Sigmoid colon (tissue), 6 donors: ENCODE measurements at regions not wholly inside any gene's neighbourhood (a gene's known extent, or its start where the extent isn't known, plus 50 kb on each side); places are given as distances from the start of the nearest gene placed in this dataset.

Experiments
- DNase-seq: peaks from one replicate; pipeline ENCODE4 v3.0.0-alpha.2; 2019
- H3K27ac ChIP-seq, 4 donors: fragments of 200-600 bp; sonication (generic); one replicate each; pipeline ENCODE4 v1.5.1; 2016 to 2019; ENCODE audit warnings: mild to moderate bottlenecking in 1 of 4
- H3K27me3 ChIP-seq, 3 donors: fragments of 200-600 bp; sonication (generic); one replicate each; pipeline ENCODE4 v1.5.1; 2019; ENCODE audit warnings: mild to moderate bottlenecking in 1 of 3
- H3K36me3 ChIP-seq, 4 donors: fragments of 200-600 bp; sonication (generic); one replicate each; pipeline ENCODE4 v1.5.1; 2016 to 2019
- H3K4me1 ChIP-seq, 4 donors: fragments of 200-600 bp; sonication (generic); one replicate each; pipeline ENCODE4 v1.5.1; 2017 to 2019
- H3K4me3 ChIP-seq, 4 donors: fragments of 200-600 bp; sonication (generic); one replicate each; pipeline ENCODE4 v1.5.1; 2017 to 2019; ENCODE audit warnings: mild to moderate bottlenecking in 2 of 4, moderate library complexity in 1 of 4
- H3K9me3 ChIP-seq, 4 donors: fragments of 200-600 bp in 3 of 4; sonication (generic) in 3 of 4; one replicate each; pipeline versions ENCODE4 v1.5.1 to v1.6.1; 2013 to 2019
- CTCF ChIP-seq, 4 experiments: fragments of 450-650 bp in 3 of 4; fragments of 200-600 bp in 1 of 4; IDR thresholded peaks; one replicate each; pipeline ENCODE4 v1.5.1; 2016 to 2019; ENCODE audit warnings: antibody characterized with exemption in 4 of 4, mild to moderate bottlenecking in 3 of 4, moderate library complexity in 2 of 4
- EP300 ChIP-seq, 4 donors: sonication (generic); formaldehyde crosslinking; IDR thresholded peaks; one replicate each; pipeline ENCODE4 v1.6.1; 2017; ENCODE audit warnings: antibody characterized with exemption in 4 of 4
- POLR2A ChIP-seq, 2 donors: fragments of 450-650 bp; IDR thresholded peaks; one replicate each; pipeline ENCODE4 v1.6.1; 2016; ENCODE audit warnings: antibody characterized with exemption in 2 of 2, mild to moderate bottlenecking in 2 of 2, moderate library complexity in 2 of 2
- POLR2AphosphoS5 ChIP-seq, 4 donors: sonication (generic); formaldehyde crosslinking; IDR thresholded peaks; one replicate each; pipeline ENCODE4 v1.6.1; 2017; ENCODE audit warnings: antibody characterized with exemption in 4 of 4
- WGBS, 2 donors: extraction: QIAGEN DNeasy Blood & Tissue Kit; methylation state at CpG; one replicate each; pipeline ENCODE4 v1.1.7; 2013; 5-methylcytosine and 5-hydroxymethylcytosine counted together
- intact Hi-C: fragments of 100-400 bp; cut with DNase I; formaldehyde crosslinking; loops from one replicate; pipeline ENCODE4 v1.15.1; 2023
- donor health status: healthy with polysubstance abuse.
- donor health status: healthy.

GRCh38 chr11:92657226-92657625, 312.2 kb upstream of the MTNR1B start:
- Histone ChIP-seq H3K36me3 (no peaks in the 10 kb centered on the region), H3K27ac (no peak overlapping the region), H3K9me3 (no peaks in the 10 kb centered on the region), H3K4me3 (no peak overlapping the region), H3K27me3 (no peaks in the 10 kb centered on the region), H3K4me1 (no peaks in the 10 kb centered on the region)
- no peak for DNase-seq
- no peak for TF ChIP-seq CTCF (IDR thresholded peaks at IDR 0.05)
- no peak for TF ChIP-seq EP300 (IDR thresholded peaks at IDR 0.05)
- no peak for TF ChIP-seq POLR2A (IDR thresholded peaks at IDR 0.05)
- no peak for TF ChIP-seq POLR2AphosphoS5 (IDR thresholded peaks at IDR 0.05)
- intact Hi-C loops = no loop called here
- 53 to 54% methylated on average over 2 of the region's 2 CpGs for WGBS, 2 donors

- no peaks in the 10 kb centered on the region for H3K4me1 ChIP-seq
- no peak overlapping the region for H3K27ac ChIP-seq
- no peaks in the 10 kb centered on the region for H3K36me3 ChIP-seq
- intact Hi-C loops = no loop called here
- H3K27me3 ChIP-seq = no peaks in the 10 kb centered on the region
- no peaks in the 10 kb centered on the region for H3K9me3 ChIP-seq
- TF ChIP-seq CTCF (IDR thresholded peaks at IDR 0.05) (no peak), POLR2AphosphoS5 (IDR thresholded peaks at IDR 0.05) (no peak), POLR2A (IDR thresholded peaks at IDR 0.05) (no peak), EP300 (IDR thresholded peaks at IDR 0.05) (no peak)
- WGBS, 2 donors = 91 to 92% methylated on average over 2 of the region's 2 CpGs
- no peak overlapping the region for H3K4me3 ChIP-seq
- DNase-seq = no peak
These were observed 310.7 kb upstream of the MTNR1B start for GRCh38 chr11:92658733-92659132.

- Histone ChIP-seq H3K4me3 (no peak overlapping the region), H3K27me3 (no peaks in the 10 kb centered on the region), H3K4me1 (no peaks in the 10 kb centered on the region), H3K36me3 (no peaks in the 10 kb centered on the region), H3K27ac (no peak overlapping the region), H3K9me3 (no peaks in the 10 kb centered on the region)
- no peak for TF ChIP-seq EP300 (IDR thresholded peaks at IDR 0.05)
- intact Hi-C loops = no loop called here
- 79 to 81% methylated on average over 3 of the region's 3 CpGs for WGBS, 2 donors
- no peak for DNase-seq
These were observed 309.7 kb upstream of the MTNR1B start for GRCh38 chr11:92659793-92660192.

GRCh38 chr11:92662601-92663360, 306.7 kb upstream of the MTNR1B start:
- Histone ChIP-seq H3K36me3 (no peaks in the 10 kb centered on the region), H3K4me3 (no peak overlapping the region), H3K9me3 (no peaks in the 10 kb centered on the region), H3K27me3 (no peaks in the 10 kb centered on the region), H3K27ac (no peak overlapping the region), H3K4me1 (no peaks in the 10 kb centered on the region)
- DNase-seq = no peak
- TF ChIP-seq POLR2A (IDR thresholded peaks at IDR 0.05) (no peak), CTCF (IDR thresholded peaks at IDR 0.05) (no peak), EP300 (IDR thresholded peaks at IDR 0.05) (no peak), POLR2AphosphoS5 (IDR thresholded peaks at IDR 0.05) (no peak)
- intact Hi-C loops = no loop called here
- WGBS, 2 donors = 74 to 82% methylated on average over 6 of the region's 6 CpGs

GRCh38 chr11:92663539-92663938, 305.9 kb upstream of the MTNR1B start:
- H3K27ac ChIP-seq = no peak overlapping the region
- no peak overlapping the region for H3K4me3 ChIP-seq
- H3K4me1 ChIP-seq = no peaks in the 10 kb centered on the region
- no peaks in the 10 kb centered on the region for H3K27me3 ChIP-seq
- no peaks in the 10 kb centered on the region for H3K36me3 ChIP-seq
- intact Hi-C loops = no loop called here
- no peak for DNase-seq
- no peaks in the 10 kb centered on the region for H3K9me3 ChIP-seq
- TF ChIP-seq POLR2AphosphoS5 (IDR thresholded peaks at IDR 0.05) (no peak), CTCF (IDR thresholded peaks at IDR 0.05) (no peak), EP300 (IDR thresholded peaks at IDR 0.05) (no peak), POLR2A (IDR thresholded peaks at IDR 0.05) (no peak)
- 77 to 87% methylated on average over 2 of the region's 2 CpGs for WGBS, 2 donors
